CD4-positive, alpha-beta T cell treated with Interleukin-15 for 4 hours (primary cell): ENCODE measurements at regions not wholly inside any gene's neighbourhood (a gene's known extent, or its start where the extent isn't known, plus 50 kb on each side); places are given as distances from the start of the nearest gene placed in this dataset.

Source experiments
- DNase-seq: peaks from one replicate; pipeline ENCODE4 v3.0.0-alpha.2; 2020; ENCODE audit warnings: low spot score

DNA sequence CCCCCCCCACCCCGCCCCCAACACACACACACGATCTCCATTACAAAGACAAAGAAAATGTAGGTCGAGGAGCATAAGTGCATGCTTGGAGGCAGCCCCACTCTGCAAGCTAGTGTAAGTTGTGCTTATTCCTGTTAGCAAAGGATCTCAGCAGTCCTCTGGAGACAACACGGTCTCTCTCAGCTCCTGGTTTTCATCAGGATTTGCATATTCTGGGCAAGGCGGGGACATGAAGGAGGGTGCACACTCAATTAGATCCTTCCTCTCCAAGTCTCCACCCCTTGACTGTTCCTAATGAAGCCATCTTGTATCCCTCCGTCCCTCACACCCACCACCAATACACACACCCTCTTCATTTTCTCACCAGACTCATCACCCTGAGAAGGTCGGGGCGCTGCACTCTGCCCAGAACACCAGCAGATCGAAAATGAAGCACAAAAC is 63.8 kb downstream of the MRPL46 start:
- no peak for DNase-seq

DNA sequence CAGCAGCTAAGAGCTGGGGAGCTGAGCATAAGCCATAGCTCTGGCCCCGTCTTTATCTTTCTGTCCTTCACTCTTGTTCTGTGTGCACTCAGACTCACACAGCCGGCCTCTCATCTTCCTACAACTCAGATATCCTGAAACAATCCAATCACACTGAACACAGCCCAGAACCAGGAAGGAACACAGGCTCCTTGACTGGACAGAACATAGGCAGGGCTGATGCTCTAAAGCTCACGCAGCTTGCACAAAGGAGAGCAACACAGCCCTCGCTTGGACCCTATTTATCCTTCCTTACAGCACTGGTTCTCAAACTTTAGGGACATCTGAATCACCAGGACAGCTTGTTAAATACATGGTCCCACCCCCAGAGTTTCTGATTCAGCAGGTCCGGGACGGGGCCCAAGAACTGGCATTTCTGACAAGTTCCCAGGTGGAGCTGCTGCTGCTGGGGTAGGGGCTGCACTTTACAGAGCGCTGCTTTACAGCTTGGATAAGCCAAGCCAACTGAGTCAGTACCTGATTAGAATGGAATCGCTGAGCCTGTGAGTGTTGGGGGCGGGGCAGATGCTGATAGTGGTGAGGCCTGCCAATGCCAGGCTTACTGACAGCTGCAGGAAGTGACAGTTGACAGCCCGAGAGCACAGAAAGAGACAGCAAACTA is 65.1 kb downstream of the MRPL46 start:
- no peak for DNase-seq

DNA sequence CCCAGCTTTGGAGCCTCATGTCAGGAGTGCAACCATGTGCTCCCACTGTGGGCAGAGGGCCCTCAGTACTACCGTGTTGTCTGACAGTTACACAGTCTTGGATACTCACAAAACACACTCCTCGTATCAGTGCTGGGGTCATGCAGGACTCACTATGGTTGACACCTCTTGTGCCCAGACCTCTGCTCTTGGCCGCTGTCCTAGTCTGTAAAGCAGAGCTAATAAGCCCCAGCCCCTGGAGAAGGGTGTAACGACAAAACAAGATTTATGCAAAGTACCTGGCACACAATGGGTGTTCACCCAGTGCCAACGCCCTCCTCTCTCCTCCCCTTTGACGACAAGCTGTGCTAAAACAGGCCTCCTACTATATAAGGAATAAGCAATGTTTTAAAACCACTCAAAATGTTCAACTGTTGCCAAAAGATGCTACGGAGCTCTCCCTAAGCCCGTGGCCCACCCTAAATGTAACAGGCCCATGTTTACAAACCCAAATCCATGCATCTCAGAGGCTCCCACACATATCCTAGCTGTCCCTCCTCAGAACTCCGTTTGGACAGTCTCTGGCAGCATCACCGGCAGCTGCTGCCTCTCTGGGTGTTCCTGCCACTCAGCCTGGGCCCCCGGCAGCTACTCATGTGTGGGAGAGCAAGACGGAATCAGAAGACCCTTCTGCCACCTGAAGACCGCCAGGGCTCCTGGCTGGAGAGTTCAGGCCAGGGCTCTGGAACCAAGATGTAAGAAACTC is 65.8 kb downstream of the MRPL46 start:
- DNase-seq = no peak

DNA sequence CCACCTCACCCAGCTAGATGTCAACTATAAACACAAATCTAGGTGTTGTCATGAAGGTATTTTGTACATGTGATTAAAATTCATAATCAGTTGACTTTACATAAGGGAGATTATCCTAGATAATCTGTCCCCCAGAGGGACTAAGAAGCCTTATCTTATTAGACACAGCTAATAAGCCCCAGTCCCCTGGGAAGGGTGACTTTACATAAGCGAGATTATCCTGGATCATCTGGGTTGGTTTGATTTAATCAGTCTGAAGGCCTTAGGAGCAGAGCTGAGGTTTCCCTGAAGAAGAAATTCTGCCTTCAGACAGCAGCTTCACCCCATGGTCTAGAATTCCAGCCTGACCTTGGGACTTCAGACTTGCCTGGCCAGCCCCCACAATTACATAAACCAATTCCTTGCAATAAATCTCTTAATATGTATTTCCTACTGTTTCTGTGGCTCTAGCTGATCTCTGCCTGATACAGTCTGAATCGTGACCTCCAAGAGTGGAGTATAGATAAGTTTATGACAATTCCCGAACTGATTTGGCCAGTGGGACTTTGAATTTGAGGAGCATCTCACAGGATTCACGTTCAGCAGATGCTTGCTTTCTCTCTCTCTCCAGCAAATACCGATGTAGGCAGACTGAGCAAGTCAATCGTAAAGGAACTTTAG is 66.5 kb downstream of the MRPL46 start:
- DNase-seq = no peak

DNA sequence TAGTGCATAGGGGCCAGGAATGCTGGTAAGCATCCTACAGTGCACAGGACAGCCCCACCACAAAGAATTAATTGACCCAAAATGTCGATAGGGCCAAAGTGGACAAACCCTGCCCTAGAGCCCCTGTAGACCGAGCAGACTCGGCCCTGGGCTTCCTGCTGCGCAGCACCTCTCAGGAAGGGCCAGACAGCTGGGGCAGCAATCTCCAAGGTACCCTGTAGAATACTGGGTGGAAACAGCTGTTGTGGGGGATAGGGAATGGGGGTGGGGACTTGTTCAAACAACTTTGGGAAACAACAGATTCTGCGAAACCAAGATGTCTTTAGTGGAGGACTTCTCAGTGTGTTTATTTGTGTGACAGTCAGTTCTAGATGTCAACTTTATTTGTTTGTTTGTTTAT is 67.1 kb downstream of the MRPL46 start:
- DNase-seq = no peak

DNA sequence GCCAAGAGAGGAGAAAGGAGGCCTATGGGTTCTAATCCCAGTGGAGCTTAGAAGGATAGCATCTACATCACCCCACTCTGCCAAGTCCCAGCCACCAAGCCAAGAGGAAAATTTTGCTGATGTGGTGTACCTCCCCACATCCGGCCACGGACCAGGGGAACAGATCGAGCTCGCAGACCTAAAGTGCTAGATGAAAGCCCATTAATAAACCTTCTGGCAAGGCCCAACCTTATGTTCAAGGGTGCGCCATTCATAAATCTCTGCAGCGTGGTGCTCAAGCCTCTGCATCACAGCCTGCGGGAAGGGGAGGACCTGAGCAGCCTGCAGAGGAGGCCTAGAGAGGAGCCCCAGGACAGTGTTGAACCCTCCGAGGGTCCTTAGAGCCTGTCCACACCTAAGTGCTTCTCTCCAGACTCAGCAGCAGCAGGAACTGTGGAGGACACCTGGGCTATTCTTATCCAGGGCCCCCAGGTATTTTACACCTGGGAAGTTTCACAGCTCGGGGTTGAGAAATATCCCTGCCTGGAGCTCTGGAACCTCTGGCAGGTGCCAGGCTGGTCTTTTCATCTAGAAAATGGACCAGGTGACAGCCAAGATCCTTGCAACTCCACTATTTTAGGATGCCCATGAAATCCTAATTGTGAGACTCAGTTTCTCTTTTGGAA is 68.0 kb downstream of the MRPL46 start:
- DNase-seq = no peak

DNA sequence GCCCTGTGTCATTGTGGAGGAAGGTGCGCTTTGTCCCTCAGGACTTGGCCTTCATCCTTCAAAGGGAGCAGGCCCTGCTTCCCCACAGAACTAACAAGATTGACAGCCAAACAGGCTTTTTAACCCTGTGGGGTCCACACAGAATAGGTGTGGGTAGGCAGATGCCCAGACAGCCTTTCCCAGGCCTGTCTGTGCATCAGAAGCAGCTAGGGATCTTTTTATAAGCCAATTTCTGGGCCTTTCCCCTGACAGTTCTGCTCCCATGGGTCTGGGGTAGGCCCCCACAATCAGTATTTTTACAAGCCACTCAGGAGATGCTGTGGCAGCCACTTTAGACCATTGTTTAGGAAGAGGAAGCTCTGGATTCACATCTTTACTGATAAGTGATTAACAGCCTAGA is 69.2 kb downstream of the MRPL46 start:
- DNase-seq = no peak

DNA sequence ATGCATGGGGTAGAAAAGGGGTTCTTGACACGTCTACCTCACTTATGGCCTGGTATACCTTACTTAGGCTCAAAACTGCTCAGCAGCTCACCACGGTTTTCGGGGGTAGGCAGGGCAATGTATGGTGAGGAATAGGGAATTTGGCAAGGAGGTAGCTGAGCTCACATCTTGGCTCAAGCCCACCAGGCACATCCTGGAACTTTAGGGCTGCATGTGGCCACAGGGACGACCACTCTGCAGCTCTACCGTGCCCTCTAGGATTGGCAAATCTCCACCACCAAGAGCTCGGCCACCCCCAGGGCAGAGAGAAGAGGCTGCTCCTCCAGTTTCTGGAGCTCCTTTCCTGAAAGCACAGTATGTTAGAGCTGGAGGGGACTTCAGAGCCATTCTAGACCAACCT is 69.7 kb downstream of the MRPL46 start:
- DNase-seq = no peak

DNA sequence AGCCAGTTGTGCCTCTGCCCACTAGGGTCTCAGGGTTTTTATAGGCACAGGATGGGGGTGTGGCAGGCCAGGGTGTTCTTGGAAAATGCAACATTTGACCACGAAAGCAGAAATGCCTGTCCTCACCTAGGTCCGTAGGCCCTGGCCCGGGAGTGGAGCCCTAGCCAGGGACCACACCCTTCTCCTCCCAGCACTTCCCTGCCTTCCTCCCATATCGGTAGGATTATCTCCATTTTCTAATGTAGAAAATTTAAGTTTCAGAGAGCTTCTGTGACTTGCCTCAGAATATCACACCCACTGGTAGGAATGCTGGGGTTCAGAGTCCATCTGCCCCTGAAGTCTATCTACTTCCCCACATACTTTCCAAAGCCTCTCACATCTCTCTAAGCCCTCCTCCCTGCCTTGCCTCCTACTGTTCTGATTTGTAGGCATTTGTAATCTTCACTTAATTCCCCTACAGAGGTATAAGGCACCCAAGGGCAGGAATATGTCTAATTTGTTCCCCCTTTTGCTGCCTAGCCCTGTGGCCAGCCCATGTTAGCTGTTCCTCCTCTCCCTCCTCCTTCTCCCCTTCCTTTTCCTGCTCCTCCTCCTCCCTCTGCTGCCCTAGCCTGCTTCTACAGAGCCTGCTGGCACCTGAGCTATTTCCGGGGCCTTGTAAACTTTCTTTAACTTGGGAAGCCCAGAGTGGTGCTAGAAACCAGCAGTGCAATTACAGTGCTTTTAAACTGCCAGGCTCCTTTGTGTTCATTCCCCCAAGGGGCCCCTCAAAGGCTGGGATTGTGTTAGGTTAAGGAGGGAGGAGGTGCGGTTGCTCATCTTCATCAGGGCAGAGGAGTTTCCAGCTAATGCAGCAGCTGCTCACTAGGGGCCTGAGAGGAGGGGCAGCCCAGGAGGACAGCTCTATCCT is 71.1 kb downstream of the MRPL46 start:
- DNase-seq = no peak

DNA sequence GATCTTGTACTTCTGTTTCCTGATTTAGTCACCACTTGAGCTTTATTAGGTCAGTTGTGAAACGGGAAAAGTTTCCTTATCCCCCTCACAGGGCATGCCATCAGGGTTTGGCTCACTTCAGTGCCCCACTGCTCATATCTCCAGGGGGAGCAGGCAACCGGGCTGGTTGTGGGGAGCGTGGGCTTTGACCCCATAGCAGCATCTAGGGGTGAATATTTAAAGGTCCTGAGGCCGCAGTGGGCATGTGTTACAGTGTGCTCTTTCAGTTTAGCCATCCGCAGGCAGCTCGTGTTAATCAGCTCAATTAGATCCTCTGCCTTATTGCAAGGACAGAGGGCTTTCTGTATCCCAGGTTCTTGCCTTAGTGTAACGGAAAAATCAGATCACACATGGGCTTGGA is 71.9 kb downstream of the MRPL46 start:
- no peak for DNase-seq

DNA sequence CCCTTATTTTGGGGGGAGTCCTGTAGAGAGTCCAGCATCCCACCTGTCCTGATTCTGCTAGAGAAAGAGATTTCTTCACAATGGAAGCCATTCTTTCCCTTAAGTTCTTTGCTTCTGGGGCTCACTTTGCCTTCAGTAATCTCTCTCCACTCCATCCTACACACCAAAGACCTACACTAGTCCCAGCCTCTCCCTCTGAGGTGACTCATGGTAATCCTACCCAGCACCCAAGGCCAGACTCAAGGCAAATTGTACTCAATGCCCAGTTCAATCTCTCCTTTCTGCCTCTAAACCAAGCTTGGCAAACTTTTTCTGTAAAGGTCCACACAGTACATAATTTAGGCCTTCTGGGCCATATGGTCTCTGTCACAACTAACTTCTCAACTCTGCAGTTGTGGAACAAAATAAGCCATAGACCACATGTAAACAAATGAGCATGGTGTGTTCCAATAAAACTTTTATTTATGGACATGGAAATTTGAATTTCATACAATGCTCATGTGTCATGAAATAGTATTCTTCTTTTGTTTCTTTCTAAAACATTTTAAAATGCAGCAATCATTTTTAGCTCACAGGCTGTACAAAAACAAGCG is 72.5 kb downstream of the MRPL46 start:
- DNase-seq = no peak

DNA sequence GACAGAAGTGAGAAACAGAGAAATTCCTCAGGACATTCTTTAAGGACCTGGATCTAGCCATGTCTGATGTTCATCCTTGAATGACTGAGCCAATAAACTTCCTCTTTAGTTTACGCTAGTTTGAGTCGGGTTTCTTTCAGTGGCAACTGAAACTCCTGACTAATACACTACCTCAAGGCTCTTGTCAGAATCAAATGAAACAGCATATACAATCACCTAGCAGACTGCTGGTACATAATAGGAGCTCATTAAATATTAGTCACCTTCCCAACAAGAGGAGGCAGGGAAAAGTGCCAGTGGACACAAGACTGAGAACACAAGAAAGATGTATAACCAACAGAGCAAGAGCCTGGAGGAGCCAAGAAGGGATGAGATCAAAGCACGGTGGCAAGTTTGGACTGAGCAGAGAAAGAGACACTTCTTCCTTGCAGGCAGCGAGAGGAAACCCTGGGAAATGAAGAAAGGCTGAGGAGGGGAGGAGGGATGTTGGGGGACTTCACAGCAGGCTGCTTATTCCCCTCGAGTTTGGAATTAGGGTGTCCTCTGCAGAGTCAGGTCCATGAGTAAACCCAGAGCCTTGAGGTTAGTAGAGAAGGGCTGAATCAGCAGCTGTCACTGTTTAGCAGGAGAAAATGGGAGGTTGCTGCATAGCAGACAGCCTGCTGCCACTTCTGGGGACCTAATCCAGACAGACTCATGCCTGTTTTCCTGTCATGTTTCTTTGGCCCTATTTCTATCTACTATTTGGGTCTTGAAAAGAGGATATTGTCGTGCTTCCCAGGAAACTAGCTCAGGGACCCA is 73.3 kb downstream of the MRPL46 start:
- no peak for DNase-seq

DNA sequence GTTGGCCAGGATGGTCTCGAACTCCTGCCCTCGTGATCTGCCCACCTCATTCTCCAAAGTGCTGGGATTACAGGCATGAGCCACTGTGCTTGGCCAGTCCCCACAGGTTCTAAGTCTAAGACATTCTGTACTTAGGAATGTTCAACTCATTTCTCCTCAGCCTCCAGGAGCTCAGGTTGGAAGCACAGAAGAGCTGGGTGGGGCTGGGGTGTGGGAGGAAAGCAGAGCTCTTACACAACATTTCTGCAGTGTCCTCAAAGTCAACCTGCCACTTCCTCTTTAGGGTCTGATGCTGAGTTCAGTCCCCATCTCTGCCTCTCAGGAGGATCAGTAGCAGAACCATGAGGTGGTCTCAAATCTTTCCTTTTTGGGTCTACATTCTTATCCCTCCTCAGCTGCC is 75.5 kb downstream of the MRPL46 start:
- DNase-seq = no peak

DNA sequence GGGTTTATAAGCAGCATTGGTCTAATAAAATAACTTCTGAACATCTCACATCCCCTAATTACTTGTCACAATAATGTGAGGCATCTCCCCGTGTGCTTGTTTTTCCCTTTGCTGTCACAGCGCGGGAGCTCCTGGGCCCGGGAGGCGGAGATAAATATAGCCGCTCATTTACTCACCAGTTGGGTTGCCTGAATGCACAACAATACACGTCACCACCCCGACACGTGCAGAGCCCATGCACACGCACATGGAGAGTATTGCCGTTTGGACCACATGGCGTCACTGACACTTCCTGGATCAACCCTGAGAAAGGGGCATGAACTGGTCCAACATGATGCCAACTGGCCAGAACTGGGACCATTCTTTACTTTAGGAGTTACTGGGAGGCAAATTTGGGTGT is 76.2 kb downstream of the MRPL46 start:
- DNase-seq = no peak

DNA sequence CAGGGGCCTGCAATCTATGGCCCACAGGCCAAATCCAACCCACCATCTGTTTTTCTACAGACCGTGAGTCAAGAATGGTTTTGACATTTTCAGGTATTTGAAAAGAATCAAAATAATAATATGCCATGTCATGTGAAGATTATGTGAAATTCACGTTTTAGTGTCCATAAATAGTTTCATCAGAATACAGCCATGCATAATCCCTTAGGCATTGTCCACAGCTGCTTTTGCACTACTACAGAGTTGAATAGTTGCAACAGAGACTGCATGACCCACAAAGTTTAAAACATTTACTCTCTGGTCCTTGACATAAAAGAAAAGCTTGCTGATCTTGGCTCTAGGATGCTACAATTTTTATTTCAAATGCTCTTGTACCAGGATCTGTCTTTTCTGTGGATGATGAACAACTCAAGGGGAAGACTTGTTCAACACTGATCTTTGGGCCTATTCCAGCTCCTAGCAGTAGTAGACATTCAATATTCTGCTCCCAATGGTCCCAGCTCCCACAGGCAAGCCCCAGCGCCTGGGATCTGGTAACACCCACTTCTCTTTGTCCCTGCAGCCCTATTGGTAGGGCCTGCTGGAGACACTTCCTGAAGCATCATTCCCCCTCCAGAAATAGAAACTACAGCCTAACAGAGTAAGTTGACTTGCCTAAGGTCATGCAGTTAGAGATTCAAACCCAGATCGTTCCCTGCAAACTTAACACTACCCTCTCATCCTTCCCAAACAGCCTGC is 76.9 kb downstream of the MRPL46 start:
- DNase-seq = no peak

DNA sequence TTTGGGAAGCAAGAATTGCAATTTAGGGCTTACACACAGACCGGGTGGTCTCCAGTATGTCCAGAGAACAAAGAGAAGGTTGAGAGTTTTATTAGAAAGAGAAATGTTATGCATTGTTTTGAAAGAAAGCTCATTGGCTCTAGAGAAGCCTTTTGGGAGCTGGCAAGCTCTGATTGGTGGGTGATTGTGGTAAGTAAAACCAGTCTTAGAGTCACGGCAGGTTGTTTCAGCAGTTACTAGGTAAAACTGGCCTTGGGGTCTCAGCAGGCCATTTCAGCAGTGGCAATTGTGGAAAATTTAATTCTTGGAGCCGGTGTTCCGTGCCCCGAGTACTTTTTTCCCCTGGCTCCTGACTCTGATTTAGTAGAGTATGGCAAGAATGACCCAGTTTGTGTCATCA is 78.1 kb downstream of the MRPL46 start:
- DNase-seq = no peak

DNA sequence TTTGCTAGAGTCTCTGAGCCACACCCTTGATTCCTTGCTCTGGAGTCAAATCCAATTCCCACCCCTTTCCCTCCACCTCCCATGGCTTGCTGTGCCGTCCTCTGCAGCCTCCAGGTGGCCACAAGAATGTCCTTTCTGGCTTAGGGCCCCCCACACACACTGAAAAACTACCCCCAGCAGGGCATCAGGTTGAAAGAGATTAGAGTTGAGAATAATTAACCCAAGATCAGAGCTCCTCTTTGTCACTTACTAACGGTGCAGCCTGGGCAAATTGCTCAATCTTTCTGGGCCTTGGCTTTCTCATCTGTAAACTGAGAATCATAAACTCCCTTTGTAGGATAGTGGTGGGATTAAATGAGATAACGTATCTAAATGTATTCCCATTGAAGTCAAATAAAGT is 78.5 kb downstream of the MRPL46 start:
- DNase-seq = no peak

DNA sequence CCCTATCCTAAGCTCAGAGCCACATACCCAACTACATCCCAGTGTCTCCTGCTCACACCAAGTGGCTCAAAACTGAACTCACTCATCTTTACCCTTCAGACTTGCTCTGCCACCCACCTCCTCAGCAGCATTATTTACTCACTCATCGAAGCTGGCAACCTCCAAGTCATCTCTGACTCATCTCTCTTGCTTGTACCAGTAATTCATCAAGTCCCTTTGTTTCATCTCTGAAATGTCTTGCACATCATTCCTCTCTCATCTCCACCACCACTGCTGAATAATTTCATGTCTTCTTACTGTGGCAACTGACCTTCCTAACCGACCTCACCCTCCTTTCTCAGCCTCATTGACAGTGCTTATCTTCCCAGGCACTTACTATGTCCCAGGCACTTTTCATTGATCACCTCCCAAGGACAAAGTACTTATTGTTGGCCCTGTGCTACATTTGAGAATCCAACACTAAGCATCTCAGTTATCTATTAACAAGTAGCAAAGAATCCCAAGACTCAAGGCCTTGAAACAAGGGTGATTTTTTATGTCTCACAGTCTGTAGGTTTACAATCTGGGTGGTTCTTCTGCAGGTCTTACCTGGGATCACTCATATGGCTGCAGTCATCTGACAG is 82.0 kb downstream of the MRPL46 start:
- no peak for DNase-seq

DNA sequence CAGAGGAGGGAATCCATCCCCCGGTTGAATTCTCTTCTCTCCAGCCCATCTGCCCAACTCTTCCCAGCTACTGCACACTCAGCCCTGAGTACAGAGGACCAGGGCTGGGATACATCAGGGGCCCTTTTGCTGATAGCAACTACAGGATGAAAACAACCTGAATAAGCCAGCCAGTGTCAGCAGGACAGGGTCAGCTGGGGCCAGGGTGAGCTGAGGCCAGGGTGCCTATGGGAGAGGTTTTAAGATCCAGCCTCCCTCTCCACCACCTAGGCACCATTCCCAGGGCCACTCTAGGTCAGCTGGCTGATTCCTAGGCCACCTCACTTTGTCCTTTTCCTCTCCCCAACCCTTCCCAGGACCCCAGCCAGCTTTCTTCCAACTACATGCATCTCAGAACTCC is 83.8 kb downstream of the MRPL46 start:
- no peak for DNase-seq
